ENCODE measurements at regions not wholly inside any gene's neighbourhood (a gene's known extent, or its start where the extent isn't known, plus 50 kb on each side); places are given as distances from the start of the nearest gene placed in this dataset.
"Not testable (repeated sequence)": the region's sequence is repeated elsewhere in the genome, so short reads cannot be mapped to it uniquely, and the experiment has no call there.

DNA sequence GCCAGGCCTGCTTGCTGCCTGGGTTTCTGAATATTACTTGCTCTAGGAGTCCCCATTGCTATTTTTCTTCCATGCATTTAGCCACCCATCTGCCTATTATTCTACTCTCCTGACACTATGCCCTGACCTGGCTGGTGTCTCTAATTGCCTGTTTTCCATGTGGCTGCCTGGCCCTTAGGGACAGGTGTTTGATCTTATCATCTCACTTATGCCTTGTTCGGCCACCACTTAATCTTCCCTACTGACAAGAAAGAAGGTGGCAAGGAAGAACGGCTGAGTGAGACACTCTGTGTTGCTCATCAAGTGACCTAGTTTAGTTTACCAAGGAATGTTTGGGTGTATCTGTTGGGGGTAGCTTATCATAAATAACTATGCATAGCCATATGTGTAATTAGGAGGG, 50.4 kb upstream of the RAPH1 start:
- DNase-seq: no peak

DNA sequence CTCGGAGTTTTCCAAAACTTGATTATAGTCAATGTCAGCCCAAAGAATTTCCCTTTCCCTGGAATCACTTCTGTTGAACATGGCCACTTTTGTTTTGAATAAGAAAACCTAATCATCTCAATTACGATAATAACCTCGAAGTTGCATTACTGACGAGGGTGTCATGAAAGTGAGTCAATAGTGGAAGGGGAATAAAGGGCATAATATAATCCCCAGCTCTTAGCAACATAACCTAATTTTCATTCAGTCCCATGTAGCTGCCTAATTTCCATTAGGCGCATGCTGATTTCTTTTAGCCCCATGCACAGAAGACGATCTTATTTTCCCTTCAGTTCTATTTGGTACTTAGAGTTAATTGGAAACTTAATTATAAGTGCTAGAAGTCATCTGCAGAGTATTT, 51.1 kb upstream of the RAPH1 start:
- no peak for DNase-seq

DNA sequence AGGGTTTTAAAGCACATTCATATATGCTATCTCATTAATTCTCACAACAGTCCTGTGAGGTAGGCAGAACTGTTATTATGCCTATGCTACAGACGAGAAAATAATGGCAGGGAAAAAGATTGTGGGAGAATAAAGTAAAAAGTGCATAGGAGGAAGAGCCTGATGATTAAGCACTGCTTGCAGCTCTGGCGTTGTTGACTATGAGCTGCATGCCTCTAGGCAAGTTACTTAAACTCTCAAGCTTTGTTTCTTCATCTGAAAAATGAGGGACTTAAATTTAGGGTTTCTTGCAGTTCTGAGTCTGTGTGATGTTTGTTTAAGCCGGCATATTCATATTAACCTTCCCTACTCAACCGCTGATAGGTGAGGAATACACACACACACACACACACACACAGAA, 51.6 kb upstream of the RAPH1 start:
- no peak for DNase-seq

DNA sequence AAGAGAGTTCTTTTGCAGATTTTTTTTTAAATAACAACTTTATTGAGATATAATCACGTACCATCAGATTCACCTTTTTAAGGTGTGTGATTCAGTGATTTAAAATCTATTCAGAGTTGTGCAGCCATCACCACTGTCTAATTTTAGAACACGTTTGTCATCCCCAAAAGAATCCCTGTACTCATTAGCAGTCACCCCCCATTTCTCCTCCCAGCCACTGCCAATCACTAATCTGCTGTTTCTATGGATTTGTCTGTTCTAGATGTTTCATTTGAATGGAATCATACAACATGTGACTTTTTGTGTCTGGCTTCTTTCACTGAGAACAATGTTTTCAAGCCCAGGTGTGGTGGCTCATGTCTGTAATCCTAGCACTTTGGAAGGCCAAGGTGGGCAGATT, 55.4 kb upstream of the RAPH1 start:
- no peak for DNase-seq

DNA sequence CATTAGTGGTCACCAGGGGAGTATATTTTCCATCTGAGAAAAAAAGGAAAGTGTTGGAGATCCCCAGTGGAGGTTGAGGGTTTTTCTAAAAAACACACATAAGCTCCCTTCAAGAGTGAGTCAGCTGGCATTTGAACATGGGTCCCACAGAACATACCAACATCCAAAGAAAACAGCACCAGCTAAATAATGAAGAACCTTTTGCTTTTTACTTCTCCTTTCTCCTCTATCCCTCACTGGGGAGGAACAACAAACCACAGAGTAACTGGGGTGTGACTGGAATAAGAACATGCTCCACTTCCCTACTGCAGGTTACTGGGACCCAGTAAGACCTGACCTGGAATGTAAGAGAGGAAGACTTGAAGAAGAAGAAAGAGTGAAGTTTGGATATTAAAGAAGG, 56.5 kb upstream of the RAPH1 start:
- no peak for DNase-seq

DNA sequence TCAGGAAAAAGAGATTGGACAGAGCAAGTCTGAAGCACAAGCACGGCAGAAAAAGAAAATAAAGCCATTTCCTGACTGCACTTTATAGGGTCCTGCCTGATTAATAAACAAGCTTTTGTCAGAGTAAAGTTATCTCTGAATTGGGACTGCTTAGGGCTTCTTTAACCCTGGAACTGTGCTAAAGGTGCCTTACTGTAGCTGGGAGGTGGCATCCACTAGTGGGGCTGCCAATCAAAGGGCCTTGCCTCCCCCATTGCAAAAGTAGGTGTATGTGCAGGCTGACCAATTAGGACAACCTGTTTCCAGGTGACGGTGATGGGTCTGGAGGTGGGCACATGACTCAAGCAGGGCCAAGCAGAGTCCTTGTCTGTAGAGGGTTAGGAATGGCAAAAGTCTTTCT, 57.4 kb upstream of the RAPH1 start:
- no peak for DNase-seq

DNA sequence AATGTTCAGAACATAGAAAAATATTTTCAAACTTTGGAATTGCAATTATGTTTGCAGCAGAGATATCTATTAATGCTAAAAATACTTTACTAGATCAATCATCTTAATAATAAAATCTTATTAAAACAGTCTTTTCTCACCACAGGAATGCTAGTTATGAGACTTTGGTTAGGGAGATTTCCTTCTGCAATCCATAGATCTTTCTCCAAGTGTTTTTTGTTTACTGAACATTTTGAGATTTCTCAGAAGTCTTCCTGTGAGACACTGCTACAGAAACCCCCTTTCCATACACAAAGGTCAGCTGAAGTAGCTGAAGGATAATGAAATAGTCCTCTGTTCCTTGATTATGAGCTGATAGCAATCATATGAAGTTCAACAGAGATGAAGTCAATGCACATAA, 59.4 kb upstream of the RAPH1 start:
- no peak for DNase-seq

DNA sequence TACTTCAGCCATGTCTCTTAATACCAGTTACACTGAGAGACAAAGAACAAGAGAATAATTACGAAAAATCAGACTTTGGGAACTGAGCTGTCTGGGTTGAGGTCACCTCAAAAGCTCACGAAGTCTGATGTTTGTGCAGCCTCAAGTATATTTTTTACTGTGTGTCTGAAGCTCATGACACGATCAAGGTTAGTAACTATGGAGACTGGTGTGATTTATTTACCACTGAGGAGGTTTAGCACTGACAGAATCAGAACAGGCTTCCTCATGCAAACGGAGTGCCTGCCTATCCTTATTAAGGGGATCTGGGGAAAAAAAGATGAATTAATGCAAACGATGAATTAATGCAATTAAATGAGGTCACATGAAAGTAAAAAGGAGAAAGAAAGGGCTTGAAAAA, 61.1 kb upstream of the RAPH1 start:
- no peak for DNase-seq

DNA sequence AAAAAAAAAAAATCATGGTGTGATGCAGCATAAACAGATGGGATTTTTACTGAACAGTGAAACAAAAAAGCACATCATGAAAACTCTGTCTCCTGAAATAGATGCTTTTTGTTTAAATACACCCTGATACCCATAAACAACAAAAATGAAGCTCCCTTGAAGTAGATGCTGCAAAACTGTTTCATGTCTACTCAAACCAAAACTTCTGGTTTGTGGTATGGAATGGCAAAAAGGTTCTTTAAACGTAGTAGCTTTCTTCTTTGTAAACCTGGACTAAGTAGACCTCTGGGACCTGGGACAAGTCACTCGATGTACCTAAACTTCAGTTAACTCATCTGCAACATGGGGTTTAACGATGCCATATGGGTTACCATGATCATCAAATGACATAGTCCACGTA, 64.4 kb upstream of the RAPH1 start:
- no peak for DNase-seq

DNA sequence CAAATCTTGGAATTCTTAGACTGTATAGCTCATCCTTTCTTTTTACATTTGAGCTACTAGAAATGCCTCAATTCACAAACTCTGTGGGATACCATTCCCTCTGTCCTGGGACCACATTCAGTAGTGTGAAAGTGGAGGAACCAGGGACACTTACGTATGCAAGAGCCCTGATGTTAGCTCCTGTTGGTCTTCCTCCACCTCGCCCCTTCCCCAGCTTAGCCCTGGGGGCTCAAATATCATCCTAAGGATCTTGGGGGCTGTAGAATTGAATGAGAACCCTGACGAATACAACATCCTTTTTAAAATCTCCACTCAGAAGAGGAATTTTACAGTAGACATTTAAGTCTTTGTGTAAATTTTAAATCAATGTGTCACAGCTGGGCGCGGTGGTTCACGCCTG, 65.2 kb upstream of the RAPH1 start:
- no peak for DNase-seq

DNA sequence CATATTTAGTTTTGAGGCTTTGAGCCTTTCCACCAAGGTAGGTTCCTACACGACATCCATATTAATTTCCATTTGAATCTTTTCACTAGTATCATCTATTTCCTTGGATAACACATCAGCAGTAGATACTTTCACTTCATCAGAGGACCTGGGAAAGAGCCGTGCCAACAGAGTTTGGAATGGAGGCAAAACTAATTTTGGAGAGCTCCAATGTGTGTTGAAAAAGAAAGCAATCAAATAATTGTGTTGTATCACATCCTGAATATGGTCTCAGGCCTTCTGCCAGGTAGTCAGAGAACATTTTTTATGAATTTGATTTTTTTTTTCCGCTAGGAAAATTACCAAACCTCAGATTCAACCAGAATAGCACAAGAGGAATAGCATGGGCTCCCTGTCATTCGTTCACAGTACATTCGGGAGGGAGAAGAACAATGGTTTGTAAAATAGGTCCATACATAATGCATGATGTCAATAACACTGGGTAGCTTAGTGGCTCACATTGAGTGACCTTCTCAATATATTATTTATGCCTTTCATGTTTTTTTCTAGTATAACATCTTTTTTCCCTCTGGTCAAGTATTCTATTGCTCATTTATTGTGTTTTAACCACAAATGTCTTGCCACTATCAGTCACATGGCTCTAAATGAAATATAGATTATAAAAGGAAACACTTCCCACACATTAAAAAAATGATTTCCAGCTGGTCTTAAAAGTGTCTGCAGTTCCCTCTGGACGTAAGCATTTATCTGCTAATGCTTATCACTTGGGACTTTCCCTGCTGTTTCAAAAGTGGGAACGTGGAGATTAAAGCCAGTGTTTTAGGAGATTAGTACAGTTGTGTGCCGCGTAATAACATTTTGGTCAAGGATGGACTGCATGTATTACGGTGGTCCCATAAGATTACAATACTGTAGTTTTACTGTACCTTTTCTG, 68.6 kb upstream of the RAPH1 start:
- no peak for DNase-seq

DNA sequence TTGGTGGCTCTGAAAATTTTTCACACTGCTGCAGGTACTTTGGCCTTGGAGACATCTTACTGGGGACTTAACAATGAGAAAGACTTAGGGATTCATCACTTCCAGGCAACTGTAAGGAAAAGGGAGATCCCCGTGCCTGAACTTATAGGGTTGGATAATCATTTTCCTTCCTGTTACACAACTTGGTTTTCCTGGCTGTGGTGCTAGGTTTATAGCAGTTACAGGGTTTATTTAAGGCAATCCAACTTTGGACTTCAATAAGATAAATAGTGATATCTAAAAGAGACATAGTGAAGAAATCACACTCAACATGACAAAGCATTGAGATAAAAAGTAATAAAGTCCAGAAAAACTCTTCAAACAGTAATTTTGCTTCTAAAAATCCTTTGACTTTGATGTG, 70.2 kb upstream of the RAPH1 start:
- no peak for DNase-seq

DNA sequence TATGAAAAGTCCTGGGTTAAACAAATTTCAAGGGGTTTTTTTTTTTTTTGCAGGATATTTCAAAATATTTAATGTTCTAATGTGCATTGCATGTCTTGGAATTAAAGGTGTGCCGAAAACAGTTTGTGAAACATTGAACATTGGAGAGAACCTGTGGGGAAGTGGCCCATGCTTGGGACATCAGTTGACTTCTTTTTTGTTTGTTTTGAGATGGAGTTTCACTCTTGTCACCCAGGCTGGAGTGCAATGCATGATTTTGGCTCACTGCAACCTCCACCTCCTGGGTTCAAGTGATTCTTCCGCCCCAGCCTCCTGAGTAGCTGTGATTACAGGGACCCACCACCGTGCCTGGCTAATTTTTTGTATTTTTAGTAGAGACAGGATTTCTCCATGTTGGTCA, 71.0 kb upstream of the RAPH1 start:
- DNase-seq: no peak

DNA sequence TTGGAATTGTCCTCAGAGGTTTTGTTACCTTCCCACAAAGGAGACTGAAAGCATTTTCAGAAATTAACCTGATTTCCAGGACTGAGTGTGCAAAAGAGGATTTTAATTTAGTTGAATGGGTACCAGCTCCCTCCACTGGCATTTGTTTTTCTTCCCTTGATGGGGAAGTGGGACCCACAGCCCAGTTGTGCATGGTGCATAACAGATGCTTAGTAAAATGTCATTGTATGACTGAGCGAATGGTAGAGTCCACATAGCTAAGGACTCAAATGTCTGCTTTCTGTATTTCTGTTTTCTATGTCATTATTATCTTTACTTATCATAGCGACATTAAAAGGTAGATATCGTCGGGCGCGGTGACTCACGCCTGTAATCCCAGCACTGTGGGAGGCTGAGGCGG, 75.5 kb upstream of the RAPH1 start:
- DNase-seq: no peak

DNA sequence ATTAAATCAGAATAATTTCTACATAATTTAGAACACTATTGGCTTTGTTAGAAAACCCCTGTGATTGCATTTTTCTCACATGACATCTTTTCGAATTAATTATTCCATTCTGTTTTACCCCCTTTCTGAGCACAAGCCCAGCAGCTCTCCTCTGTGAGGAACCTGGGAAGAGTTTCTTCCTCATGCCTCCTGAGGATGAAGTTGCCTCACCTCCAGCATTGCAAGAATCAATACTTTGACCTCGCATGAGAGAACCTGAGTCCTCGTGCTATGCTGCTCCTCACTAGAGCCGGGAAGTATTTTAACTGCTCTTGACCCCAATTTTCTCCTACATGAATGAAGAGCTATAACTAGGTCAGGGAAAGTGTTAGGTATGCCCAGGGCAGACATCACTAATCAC, 77.1 kb upstream of the RAPH1 start:
- no peak for DNase-seq

DNA sequence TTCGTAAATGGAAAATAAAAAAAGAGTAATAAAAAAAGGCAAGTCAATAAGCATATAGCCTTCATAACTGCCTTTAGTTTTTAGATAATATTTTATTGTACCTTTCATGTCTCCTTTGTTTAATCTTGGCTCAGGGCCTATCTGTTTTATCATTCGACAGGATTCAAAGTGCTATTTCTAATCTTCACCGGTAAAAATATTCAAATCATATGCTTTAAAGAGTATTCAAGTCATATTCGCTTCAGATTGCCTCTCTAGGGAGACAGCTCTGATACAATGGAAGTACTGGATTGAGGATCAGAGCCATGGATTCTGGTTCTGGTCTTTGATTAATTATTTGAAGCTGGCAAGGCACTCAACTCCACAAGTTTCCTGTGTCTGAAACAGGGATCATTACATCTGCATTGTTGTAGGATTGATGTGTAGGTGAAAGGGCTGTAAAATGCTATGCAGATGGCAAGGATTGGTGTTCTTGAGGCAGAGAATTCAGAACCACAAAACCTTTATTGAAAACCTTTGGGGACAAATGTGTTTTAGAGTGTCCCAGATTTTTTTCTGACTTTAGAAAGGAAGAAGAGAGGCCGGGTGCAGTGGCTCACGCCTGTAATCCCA, 84.3 kb upstream of the RAPH1 start:
- DNase-seq: no peak

DNA sequence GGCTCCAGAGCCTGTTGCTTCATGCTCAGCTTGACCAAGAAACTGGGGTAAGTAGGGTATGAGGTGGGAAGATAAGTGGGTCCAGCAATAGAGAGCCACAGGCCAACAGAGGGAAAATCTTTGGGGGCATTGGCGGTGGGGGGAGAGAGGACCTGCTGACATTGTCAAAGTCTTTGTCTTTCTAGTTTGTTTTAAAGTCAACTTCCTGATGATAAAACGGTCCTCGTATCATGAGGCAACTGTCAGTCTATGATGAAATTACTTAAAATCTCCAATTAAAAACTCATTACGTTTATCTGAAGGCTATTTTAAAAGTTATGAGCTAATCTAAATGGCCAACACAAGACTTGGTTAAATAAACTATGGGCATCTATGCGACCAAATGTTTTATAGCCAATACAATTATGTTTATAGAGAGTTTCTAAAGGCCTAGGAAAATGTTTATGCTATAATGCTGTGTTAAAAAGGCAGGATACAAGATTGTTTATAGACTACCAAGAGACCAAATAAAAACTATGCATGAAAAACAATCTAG, 84.4 kb upstream of the CD28 start:
- no peak for DNase-seq

DNA sequence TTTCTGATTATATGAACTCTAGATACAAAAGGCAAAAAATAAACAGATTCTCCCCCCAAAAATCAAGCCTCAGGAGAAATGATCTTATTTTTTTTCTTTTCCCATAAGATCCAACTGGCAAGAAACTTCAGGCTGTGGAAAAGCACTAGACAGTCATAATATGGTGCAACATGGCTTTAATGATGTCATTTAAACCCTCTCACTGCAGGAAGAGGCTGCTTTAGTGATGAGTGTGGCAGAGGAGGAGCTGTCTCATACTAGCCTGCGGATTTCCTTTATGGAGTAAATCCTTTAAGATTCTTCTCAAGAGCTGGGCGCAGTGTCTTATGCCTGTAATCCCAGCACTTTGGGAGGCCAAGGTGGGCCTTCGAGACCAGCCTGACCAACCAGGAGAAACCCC, 83.3 kb upstream of the CD28 start:
- no peak for DNase-seq

DNA sequence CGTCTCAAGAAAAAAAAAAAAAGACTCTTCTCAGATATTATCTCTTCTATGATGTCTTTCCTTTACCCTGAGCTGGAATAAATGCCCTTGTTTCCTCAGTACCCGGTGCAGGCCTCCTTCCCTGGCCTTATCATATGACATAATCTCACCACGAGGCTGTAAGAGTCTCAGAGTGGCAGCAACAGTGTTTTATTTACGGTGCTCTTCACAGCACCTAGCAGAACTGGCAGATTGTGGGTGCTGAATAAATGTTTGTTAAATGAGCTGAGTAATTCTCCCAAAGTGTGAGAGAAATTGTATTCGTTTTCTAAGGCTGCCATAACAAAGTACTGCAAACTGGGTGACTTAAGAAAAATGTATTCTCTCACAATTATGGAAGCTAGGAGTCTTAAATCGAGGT, 82.8 kb upstream of the CD28 start:
- DNase-seq: no peak

DNA sequence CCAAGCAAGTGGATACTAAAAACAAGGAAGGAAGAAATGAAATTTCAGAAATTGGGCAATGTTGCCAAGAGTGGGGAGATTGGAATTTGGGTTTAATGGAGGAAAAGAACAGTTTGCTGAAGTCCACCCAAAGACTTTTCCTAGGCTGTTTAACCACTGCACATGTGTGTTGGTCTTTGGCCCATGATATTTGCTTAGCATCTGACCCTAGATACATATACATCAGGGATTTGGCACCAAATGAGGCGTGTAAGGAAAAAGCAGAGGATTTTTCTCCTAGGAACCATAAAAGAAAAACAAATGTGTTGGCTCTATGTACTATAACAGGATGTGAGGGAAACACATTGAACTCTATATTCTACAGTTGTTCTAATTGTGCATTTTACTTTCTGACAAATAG, 80.7 kb upstream of the CD28 start:
- no peak for DNase-seq

DNA sequence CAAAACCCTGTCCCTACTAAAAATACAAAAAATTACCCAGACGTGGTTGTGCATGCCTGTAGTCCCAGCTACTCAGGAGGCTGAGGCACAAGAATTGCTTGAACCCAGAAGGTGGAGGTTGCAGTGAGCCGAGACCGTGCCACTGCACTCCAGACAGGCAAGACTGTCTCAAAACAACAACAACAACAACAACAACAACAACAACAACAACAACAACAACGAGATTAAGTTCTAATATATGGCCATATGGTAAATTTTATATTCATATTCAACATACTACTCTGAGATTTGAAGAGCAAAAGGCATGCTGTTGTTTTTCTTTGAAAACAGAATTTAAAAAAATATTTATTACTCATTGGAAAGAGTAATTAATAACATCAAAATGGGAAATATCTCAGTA, 80.2 kb upstream of the CD28 start:
- not testable (repeated sequence) for DNase-seq

DNA sequence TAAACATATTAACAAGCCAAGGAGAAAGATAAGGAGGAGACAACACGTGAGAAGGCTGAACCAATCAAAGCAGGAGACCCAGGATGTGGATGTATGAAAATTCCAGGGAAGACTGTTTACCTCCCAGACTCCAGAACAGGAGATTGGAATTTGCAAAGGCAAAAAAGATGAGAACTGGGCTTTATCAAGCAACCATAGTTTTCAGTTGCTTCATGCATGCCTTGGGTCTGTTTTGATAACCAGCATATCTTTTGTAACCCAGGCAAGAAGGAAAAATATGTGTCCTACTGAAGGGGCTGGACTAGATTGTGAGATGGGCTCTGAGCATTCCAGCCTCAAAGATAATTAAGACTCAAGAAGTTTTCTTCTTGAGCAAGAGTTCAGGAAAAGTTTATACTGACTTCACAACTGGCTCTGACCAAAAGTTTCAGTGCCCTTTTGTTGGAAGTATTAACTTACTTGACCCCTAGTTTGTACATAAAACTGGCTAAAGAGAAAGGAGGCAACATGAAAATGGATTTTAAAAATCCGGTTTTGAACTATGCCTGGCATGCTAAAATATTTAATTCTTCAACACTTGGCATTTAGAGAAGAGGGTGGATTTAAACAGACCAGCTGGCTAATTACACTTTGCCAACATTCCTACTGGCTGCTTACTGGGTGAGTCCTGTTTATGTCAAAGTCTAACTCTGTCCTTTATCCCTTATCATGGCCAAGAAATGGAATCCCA, 79.3 kb upstream of the CD28 start:
- DNase-seq: no peak

DNA sequence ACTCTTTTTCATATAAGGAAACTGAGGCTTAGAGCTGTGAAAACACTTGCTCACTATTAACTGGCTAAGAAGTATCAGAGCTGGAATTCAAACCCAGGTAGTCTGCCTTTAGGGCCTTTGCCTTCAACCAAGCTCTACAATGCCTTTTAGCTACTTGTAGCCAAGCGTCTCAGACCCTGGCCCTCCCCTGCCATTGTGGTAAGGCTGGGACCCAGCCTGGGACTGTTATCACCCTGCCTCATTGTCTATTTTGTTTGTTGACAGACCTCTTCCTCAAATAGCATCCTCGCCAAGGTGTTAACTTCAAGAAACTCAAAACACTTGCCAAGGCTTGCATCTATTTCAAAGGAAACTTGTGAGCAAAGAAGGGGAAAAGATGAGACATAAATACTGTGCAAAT, 76.7 kb upstream of the CD28 start:
- DNase-seq: no peak

Data from NCI-H446 treated with DMSO at 0.1 percent for 48 hours (cell line).